GM12865 (cell line): ENCODE measurements at regions not wholly inside any gene's neighbourhood (a gene's known extent, or its start where the extent isn't known, plus 50 kb on each side); places are given as distances from the start of the nearest gene placed in this dataset.

ENCODE experiments used
- DNase-seq: peaks from one replicate; pipeline ENCODE4 v3.0.0; 2010; ENCODE audit warnings: low read depth
- H3K4me3 ChIP-seq: 2 replicates; pipeline ENCODE4 v1.5.1; 2011; ENCODE audit warnings: mild to moderate bottlenecking, low read depth, low read length, control low read depth
- TF ChIP-seq, protein P1 (sequence below): IDR thresholded peaks from 2 replicates; pipeline ENCODE4 v1.5.1; 2011; ENCODE audit warnings: low read length, control low read depth, low read depth, inconsistent platforms; ENCODE audit not compliant: insufficient read depth; ENCODE audit errors: missing control alignments

DNA sequence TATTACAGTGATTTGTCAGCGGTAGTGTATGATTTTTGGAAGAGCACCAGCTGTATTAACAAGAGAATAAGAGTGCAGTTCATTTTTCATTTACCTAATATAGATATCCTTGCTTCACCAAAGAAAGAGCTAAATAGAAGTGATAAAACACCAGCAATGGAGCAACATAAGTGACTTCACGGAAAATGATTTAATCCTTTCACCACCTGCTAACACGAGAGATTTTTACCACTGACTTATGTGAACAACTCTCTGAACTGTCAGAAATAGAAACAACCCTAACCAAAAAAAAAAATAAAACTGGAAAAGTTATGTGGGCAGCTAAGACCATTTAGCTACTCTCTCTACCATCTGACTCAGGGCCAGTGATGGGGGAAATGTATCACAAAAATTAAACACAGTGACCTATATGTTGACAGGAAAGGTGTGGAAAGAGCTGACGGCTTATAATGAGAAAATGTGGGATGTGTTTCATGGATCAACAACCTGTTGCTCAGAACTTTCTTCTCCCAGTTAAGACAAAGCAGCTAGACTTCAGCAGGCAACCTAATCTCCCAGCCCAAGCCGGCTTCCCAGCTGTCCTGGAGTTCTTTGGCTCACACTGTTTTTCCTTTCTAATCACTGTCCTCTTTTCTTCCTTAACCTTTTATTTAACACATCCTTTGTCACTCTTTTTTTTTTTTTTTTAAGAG, 272.7 kb downstream of the SS18 start:
- no peak for DNase-seq
- no peak overlapping the region for H3K4me3 ChIP-seq
- TF ChIP-seq, protein P1, sequence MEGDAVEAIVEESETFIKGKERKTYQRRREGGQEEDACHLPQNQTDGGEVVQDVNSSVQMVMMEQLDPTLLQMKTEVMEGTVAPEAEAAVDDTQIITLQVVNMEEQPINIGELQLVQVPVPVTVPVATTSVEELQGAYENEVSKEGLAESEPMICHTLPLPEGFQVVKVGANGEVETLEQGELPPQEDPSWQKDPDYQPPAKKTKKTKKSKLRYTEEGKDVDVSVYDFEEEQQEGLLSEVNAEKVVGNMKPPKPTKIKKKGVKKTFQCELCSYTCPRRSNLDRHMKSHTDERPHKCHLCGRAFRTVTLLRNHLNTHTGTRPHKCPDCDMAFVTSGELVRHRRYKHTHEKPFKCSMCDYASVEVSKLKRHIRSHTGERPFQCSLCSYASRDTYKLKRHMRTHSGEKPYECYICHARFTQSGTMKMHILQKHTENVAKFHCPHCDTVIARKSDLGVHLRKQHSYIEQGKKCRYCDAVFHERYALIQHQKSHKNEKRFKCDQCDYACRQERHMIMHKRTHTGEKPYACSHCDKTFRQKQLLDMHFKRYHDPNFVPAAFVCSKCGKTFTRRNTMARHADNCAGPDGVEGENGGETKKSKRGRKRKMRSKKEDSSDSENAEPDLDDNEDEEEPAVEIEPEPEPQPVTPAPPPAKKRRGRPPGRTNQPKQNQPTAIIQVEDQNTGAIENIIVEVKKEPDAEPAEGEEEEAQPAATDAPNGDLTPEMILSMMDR, result no peak

DNA sequence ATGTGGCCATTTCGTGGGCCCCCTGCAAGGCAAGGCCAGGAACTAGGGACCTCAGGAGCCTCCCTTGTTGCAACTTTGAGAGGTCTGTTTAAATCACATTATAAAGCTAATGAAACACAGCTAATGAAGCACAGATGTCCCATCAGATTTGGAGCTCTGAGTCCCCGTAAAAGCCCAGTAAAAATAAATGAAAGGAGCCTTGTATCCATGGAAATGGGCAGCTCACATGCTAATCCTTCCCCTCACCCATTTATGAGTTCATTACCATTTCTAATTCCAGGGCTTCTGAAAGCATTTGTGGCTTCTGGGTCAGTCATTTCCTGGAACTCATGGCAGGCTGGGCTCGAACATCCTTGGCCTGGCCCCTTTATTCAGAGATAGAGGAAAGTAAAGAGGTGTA, 274.8 kb downstream of the SS18 start:
- no peak for DNase-seq
- TF ChIP-seq, protein P1, result no peak
- no peak overlapping the region for H3K4me3 ChIP-seq

DNA sequence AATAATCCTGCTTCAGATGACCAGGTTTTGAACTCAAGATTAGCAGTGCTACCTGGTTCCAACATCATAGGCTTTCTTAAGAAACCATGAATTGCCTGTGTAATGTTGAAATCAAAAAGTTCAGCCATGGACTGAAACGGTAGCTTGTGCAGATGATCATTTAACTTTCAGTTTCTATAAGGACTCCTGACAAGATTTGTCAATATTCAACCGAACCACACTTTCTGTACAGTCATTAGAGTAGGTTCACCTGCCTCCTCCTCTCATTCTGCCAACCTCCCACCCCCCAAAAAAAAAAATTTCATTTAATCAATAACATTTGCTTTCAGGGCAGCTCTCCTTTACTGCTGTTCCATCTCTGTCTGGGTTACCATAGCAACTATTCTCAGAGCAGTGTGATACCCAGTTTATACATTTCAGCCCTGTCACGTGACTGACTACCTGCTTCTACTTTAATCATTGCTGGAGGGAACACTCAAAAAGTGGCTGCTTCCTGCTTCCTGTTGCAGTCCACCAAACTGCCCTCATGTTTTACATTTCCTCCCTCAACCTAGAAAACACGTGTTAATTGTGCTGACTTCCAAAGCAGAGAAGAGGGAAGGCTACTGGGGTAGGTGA, 275.5 kb downstream of the SS18 start:
- DNase-seq, result peak; percentile 40
- TF ChIP-seq, protein P1, result no peak
- H3K4me3 ChIP-seq, result no peak overlapping the region

DNA sequence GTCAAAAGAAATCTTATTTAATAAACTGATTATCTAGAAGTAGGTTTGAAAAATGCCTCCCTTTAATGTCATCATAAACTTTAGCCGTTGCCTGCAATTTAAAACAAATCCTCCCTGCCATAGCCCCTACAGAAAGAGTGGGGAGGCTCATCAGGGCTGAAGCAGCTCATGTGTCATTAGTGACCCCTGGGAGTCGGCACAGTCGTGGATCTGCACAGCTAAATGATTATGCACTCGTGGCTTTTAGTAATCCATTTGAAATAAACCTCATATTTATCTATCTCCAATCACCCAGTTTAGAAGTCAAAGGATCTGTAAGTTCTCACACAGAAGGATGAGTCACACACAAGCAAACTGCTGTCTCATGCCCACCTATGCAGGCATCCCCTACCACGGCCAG, 277.3 kb downstream of the SS18 start:
- H3K4me3 ChIP-seq, result no peak overlapping the region
- TF ChIP-seq, protein P1, result no peak
- DNase-seq, result no peak

DNA sequence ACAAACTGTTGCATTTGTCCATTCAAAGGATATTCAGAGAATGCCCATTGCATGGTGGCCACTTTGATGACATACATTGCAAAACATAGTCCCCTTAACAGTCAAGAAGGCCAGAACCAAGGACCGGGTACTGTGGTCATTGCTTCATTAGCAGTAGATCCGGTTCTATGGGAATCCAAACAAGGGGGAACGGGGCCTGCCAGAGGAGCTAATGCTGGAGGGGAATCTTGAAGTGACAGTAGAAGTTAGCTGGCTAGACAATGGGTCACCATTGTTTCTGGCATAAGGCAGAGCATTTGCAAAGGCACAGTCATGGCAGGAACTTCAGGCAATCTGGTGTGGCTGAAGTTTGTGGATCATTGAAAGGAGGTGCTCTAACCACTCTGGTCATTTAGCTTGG, 279.7 kb downstream of the SS18 start:
- TF ChIP-seq, protein P1, result no peak
- H3K4me3 ChIP-seq, result no peak overlapping the region
- no peak for DNase-seq

DNA sequence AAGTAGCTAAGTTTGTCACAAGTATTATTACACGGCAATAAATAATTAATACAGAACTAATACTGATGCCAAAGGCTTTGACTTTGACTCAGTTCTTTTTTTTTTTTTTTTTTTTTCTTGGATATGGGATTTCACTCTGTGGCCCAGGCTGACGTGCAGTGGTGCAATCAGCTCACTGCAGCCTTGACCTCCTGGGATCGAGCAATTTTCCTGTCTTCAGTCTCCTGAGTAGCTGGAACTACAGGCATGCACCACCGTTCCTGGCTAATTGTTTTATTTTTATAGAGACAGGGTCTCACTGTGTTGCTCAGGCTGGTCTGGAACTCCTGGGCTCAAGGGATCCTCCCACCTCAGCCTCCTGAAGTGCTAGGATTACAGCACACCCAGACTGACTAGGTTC, 284.5 kb downstream of the SS18 start:
- H3K4me3 ChIP-seq, result no peak overlapping the region
- DNase-seq, result no peak
- TF ChIP-seq, protein P1, result no peak

DNA sequence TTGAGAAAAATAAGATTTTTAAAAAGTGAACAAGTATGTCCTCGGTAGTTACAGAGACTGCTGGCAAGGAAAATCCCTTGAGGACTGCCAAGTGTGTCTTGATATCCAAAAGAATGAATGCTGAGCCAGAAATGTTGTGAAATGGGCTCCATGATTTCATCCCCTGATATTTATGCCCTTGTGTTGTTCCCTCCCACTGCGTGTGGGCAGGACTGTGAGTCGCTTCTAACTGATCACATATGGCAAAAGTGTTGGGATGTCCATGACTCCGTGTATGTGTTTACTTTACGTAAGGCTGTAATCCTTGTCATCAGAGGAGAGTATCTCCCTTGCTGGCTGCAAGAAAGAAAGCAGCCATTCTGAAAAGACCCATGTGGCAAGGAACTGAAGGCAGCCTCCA, 285.1 kb downstream of the SS18 start:
- TF ChIP-seq, protein P1, result no peak
- no peak for DNase-seq
- no peak overlapping the region for H3K4me3 ChIP-seq
